GM12872 (cell line): ENCODE measurements at regions not wholly inside any gene's neighbourhood (a gene's known extent, or its start where the extent isn't known, plus 50 kb on each side); places are given as distances from the start of the nearest gene placed in this dataset.
A peak's percentile ranks its signal among the peaks of the same experiment; 100 is the strongest.

Experiments
- TF ChIP-seq, protein P1 (sequence below): IDR thresholded peaks from 3 replicates; pipeline ENCODE4 v1.5.1; 2011; ENCODE audit warnings: low read depth, mild to moderate bottlenecking, low read length, moderate library complexity; ENCODE audit not compliant: insufficient read depth

DNA sequence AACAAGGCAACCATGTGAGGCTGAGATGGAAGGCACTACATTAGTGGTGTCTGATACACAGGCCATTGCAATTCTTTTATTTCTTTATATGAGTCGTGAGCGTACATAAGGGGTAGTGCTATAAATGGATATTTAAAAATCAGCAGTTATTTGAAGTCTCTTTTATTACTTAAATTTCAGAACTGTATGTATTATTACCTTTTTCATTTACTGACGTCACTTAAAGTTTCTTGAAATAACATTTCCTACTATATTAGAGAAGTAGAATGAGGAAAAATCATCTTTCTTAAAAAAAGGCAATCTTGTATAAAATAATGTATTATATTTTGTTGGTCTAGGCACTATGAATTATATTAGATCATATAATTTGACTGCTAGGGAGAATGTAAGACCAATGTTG lies 280.9 kb upstream of the CYLC2 start:
- TF ChIP-seq, protein P1, sequence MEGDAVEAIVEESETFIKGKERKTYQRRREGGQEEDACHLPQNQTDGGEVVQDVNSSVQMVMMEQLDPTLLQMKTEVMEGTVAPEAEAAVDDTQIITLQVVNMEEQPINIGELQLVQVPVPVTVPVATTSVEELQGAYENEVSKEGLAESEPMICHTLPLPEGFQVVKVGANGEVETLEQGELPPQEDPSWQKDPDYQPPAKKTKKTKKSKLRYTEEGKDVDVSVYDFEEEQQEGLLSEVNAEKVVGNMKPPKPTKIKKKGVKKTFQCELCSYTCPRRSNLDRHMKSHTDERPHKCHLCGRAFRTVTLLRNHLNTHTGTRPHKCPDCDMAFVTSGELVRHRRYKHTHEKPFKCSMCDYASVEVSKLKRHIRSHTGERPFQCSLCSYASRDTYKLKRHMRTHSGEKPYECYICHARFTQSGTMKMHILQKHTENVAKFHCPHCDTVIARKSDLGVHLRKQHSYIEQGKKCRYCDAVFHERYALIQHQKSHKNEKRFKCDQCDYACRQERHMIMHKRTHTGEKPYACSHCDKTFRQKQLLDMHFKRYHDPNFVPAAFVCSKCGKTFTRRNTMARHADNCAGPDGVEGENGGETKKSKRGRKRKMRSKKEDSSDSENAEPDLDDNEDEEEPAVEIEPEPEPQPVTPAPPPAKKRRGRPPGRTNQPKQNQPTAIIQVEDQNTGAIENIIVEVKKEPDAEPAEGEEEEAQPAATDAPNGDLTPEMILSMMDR: no peak

DNA sequence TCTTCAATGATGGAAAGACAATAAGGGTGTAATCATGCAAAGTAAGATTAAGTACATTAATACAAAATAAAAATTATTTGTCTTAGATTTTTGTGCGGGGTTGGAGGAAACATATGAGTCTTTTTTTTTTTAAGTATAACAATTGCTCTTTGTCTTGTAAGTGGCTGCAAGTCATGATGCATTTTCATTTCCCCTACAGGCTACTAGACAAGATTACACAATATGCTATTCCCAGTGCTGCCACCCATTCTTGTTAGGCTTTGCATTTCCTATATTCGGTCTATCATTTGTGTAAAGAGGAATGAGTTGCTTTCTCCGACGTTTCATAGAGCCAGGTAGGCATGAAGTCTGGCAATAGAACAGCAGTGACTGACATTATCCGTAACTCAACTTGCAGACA lies 294.2 kb upstream of the CYLC2 start:
- TF ChIP-seq, protein P1: no peak

- TF ChIP-seq, protein P1: no peak
Observed at GRCh38 chr9:102669220-102669619, 325.9 kb upstream of the CYLC2 start.

- TF ChIP-seq, protein P1: no peak
Observed at GRCh38 chr9:102652471-102652870, 342.7 kb upstream of the CYLC2 start.

DNA sequence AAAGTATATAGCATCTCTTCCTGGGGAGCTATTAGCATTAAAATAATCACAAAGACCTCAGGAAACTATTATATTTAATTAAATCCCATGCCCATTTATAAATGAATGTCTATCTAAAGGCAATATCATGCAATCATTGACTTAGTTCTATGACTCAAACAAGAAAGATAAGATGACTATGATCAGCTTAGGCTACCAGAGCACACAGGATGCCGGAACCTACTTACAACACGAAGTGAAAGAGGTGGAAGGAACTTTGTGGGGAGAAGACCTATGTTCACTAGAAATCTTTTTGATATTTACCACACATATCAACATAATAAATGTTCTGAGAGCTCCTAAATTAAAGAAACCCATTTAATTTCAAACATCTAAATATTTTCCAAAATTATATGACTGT lies 344.2 kb upstream of the CYLC2 start:
- TF ChIP-seq, protein P1: no peak

DNA sequence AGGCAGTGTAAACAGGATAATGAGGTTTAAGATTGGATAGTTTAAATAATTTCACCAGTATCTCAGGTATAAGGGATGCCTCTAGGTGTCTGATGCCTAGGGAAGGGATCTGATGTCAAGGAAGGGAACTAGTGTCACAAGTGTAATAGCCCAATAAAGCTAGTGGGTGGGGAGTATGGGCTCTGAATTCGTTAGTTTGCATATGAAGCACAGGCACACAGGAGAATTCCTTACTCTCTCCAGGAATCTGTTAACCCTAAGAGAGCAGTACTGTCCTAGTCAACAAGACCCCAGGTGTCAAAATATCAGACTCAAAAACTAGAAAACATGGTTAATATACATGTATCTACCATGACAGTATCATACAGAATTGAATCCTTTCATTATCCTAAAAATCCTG lies 352.5 kb upstream of the CYLC2 start:
- TF ChIP-seq, protein P1: no peak

DNA sequence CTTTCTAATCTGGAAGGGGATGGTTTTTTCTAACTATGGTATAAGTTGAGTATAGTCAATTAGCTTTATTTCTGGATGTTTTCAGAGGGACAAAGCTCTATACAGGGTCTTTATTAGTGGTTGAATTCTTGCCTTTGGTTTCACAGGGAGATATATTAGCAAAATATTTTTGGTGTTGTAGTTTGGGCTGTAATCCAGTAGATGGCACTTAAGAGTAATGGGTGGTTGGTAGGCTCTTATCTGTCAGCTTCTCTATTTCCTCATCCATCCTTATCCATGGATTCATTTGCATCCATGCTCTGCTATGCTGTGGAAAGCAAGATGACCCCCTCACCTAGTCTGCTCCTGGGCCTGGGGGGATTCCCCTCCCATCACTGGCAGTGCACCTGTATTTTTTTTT lies 363.6 kb upstream of the CYLC2 start:
- TF ChIP-seq, protein P1: peak; percentile 63

GRCh38 chr9:102609461-102609860 lies 385.7 kb upstream of the CYLC2 start:
- TF ChIP-seq, protein P1: no peak
